Ovary (tissue), 3 donors: ENCODE measurements at regions not wholly inside any gene's neighbourhood (a gene's known extent, or its start where the extent isn't known, plus 50 kb on each side); places are given as distances from the start of the nearest gene placed in this dataset.

ENCODE experiments used
- CTCF ChIP-seq, 3 donors: fragments of 450-650 bp in 2 of 3; fragments of 200-600 bp in 1 of 3; IDR thresholded peaks; one replicate each; pipeline versions ENCODE4 v1.5.1 to v1.8.0; 2016 to 2022; ENCODE audit warnings: antibody characterized with exemption in 3 of 3, mild to moderate bottlenecking in 1 of 3
- EP300 ChIP-seq: sonication (generic); formaldehyde crosslinking; IDR thresholded peaks from one replicate; pipeline ENCODE4 v1.6.1; 2017; ENCODE audit warnings: antibody characterized with exemption
- POLR2A ChIP-seq: fragments of 450-650 bp; IDR thresholded peaks from one replicate; pipeline ENCODE4 v1.6.1; 2017; ENCODE audit warnings: antibody characterized with exemption, mild to moderate bottlenecking, moderate library complexity
- donor health status: DM: no; HTN: no; CAD: no.

- TF ChIP-seq POLR2A = no peak
- no peak for TF ChIP-seq CTCF (IDR thresholded peaks at IDR 0.05)
- TF ChIP-seq EP300 = no peak
These were observed 251.4 kb downstream of the LRIG3 start for GRCh38 chr12:58668871-58669270.
